ENCODE measurements at regions not wholly inside any gene's neighbourhood (a gene's known extent, or its start where the extent isn't known, plus 50 kb on each side); places are given as distances from the start of the nearest gene placed in this dataset.

- TF ChIP-seq GATA3 (IDR thresholded peaks at IDR 0.05; ENCODE audit: low read depth, low read length): no peak
- no peak for TF ChIP-seq GATA2 (IDR thresholded peaks at IDR 0.05; ENCODE audit: low read depth, low read length)
These were observed 89.5 kb upstream of the GREM2 start for GRCh38 chr1:240701412-240701811.

Data from SH-SY5Y (cell line).